T follicular helper cell (primary cell): ENCODE measurements at regions not wholly inside any gene's neighbourhood (a gene's known extent, or its start where the extent isn't known, plus 50 kb on each side); places are given as distances from the start of the nearest gene placed in this dataset.
"Not testable (repeated sequence)": the region's sequence is repeated elsewhere in the genome, so short reads cannot be mapped to it uniquely, and the experiment has no call there.

Experiments
- DNase-seq: peaks from one replicate; pipeline ENCODE4 v3.0.0-alpha.2; 2020; ENCODE audit warnings: low read depth

GRCh38 chr22:47622541-47622940 is 860.1 kb downstream of the TBC1D22A start:
- no peak for DNase-seq

- no peak for DNase-seq
These were observed 858.8 kb downstream of the TBC1D22A start for GRCh38 chr22:47621253-47621652.

- no peak for DNase-seq
These were observed 857.9 kb downstream of the TBC1D22A start for GRCh38 chr22:47620391-47620790.

- DNase-seq: no peak
These were observed 857.2 kb downstream of the TBC1D22A start for GRCh38 chr22:47619631-47620030.

- DNase-seq: no peak
These were observed 855.9 kb downstream of the TBC1D22A start for GRCh38 chr22:47618180-47619010.

- no peak for DNase-seq
These were observed 854.7 kb downstream of the TBC1D22A start for GRCh38 chr22:47617186-47617585.

GRCh38 chr22:47616396-47617020 is 854.1 kb downstream of the TBC1D22A start:
- DNase-seq: no peak

GRCh38 chr22:47615051-47615450 is 852.6 kb downstream of the TBC1D22A start:
- DNase-seq: no peak

GRCh38 chr22:47613606-47614350 is 851.3 kb downstream of the TBC1D22A start:
- no peak for DNase-seq

- DNase-seq: not testable (repeated sequence)
These were observed 850.7 kb downstream of the TBC1D22A start for GRCh38 chr22:47613181-47613580.

GRCh38 chr22:47612311-47612910 is 850.0 kb downstream of the TBC1D22A start:
- no peak for DNase-seq

- no peak for DNase-seq
These were observed 848.3 kb downstream of the TBC1D22A start for GRCh38 chr22:47610764-47611163.

GRCh38 chr22:47610281-47610680 is 847.8 kb downstream of the TBC1D22A start:
- DNase-seq: no peak

- no peak for DNase-seq
These were observed 847.2 kb downstream of the TBC1D22A start for GRCh38 chr22:47609653-47610052.

- no peak for DNase-seq
These were observed 846.0 kb downstream of the TBC1D22A start for GRCh38 chr22:47608421-47608820.

GRCh38 chr22:47607486-47607885 is 845.0 kb downstream of the TBC1D22A start:
- DNase-seq: no peak

GRCh38 chr22:47606426-47606825 is 844.0 kb downstream of the TBC1D22A start:
- DNase-seq: no peak

- DNase-seq: no peak
These were observed 843.4 kb downstream of the TBC1D22A start for GRCh38 chr22:47605886-47606285.

GRCh38 chr22:47605441-47605840 is 843.0 kb downstream of the TBC1D22A start:
- DNase-seq: no peak

GRCh38 chr22:47604563-47604962 is 842.1 kb downstream of the TBC1D22A start:
- no peak for DNase-seq

GRCh38 chr22:47602732-47603131 is 840.3 kb downstream of the TBC1D22A start:
- DNase-seq: no peak

GRCh38 chr22:47601666-47602065 is 839.2 kb downstream of the TBC1D22A start:
- DNase-seq: no peak
